HK-2 (cell line): ENCODE measurements at regions not wholly inside any gene's neighbourhood (a gene's known extent, or its start where the extent isn't known, plus 50 kb on each side); places are given as distances from the start of the nearest gene placed in this dataset.

Source experiments
- DNase-seq: peaks from one replicate; pipeline ENCODE4 v3.0.0-alpha.2; 2018; ENCODE audit not compliant: unreplicated experiment

GRCh38 chr1:95991787-95992520 is 729.6 kb upstream of the PTBP2 start:
- no peak for DNase-seq

GRCh38 chr1:95994643-95995042 is 726.9 kb upstream of the PTBP2 start:
- DNase-seq = no peak

- DNase-seq = no peak
These were observed 719.4 kb upstream of the PTBP2 start for GRCh38 chr1:96002201-96002600.

GRCh38 chr1:96002969-96003964 is 718.3 kb upstream of the PTBP2 start:
- DNase-seq = no peak

GRCh38 chr1:96009831-96010434 is 711.7 kb upstream of the PTBP2 start:
- DNase-seq = no peak

GRCh38 chr1:96011606-96012005 is 710.0 kb upstream of the PTBP2 start:
- DNase-seq = no peak

GRCh38 chr1:96016219-96016618 is 705.4 kb upstream of the PTBP2 start:
- DNase-seq = no peak

GRCh38 chr1:96020378-96020777 is 701.2 kb upstream of the PTBP2 start:
- DNase-seq = no peak

GRCh38 chr1:96025062-96025461 is 696.5 kb upstream of the PTBP2 start:
- DNase-seq = no peak

GRCh38 chr1:96028071-96028470 is 693.5 kb upstream of the PTBP2 start:
- DNase-seq = no peak

GRCh38 chr1:96030312-96030711 is 691.3 kb upstream of the PTBP2 start:
- no peak for DNase-seq

GRCh38 chr1:96034006-96034405 is 687.6 kb upstream of the PTBP2 start:
- DNase-seq = no peak

- no peak for DNase-seq
These were observed 684.8 kb upstream of the PTBP2 start for GRCh38 chr1:96036763-96037162.

- DNase-seq = no peak
These were observed 682.9 kb upstream of the PTBP2 start for GRCh38 chr1:96038636-96039035.

GRCh38 chr1:96039910-96040309 is 681.7 kb upstream of the PTBP2 start:
- DNase-seq = no peak

- no peak for DNase-seq
These were observed 680.1 kb upstream of the PTBP2 start for GRCh38 chr1:96041470-96041869.

GRCh38 chr1:96048572-96049212 is 672.9 kb upstream of the PTBP2 start:
- DNase-seq = no peak

- no peak for DNase-seq
These were observed 671.7 kb upstream of the PTBP2 start for GRCh38 chr1:96049759-96050409.

GRCh38 chr1:96059276-96059675 is 662.3 kb upstream of the PTBP2 start:
- DNase-seq = no peak

- no peak for DNase-seq
These were observed 661.8 kb upstream of the PTBP2 start for GRCh38 chr1:96059736-96060135.

GRCh38 chr1:96060621-96061020 is 661.0 kb upstream of the PTBP2 start:
- no peak for DNase-seq
